ENCODE measurements at regions not wholly inside any gene's neighbourhood (a gene's known extent, or its start where the extent isn't known, plus 50 kb on each side); places are given as distances from the start of the nearest gene placed in this dataset.
"Not testable (repeated sequence)": the region's sequence is repeated elsewhere in the genome, so short reads cannot be mapped to it uniquely, and the experiment has no call there.

- DNase-seq = no peak
Observed at GRCh38 chr20:12847872-12848271, 160.9 kb upstream of the SPTLC3 start.

- no peak for DNase-seq
Observed at GRCh38 chr20:12849225-12849910, 159.4 kb upstream of the SPTLC3 start.

GRCh38 chr20:12857643-12858042, 151.1 kb upstream of the SPTLC3 start:
- DNase-seq = not testable (repeated sequence)

- DNase-seq = no peak
Observed at GRCh38 chr20:12860619-12861247, 148.0 kb upstream of the SPTLC3 start.

GRCh38 chr20:12869669-12870068, 139.1 kb upstream of the SPTLC3 start:
- no peak for DNase-seq

- DNase-seq = no peak
Observed at GRCh38 chr20:12870588-12870987, 138.2 kb upstream of the SPTLC3 start.

GRCh38 chr20:12874933-12875332, 133.8 kb upstream of the SPTLC3 start:
- no peak for DNase-seq

- DNase-seq = no peak
Observed at GRCh38 chr20:12875510-12875909, 133.3 kb upstream of the SPTLC3 start.

- DNase-seq = peak; percentile 31
Observed at GRCh38 chr20:12882832-12883506, 125.8 kb upstream of the SPTLC3 start.

- no peak for DNase-seq
Observed at GRCh38 chr20:12883507-12883885, 125.3 kb upstream of the SPTLC3 start.

GRCh38 chr20:12886618-12887363, 122.0 kb upstream of the SPTLC3 start:
- DNase-seq = no peak

- DNase-seq = no peak
Observed at GRCh38 chr20:12891643-12892042, 117.1 kb upstream of the SPTLC3 start.

GRCh38 chr20:12893019-12893418, 115.8 kb upstream of the SPTLC3 start:
- DNase-seq = no peak

GRCh38 chr20:12893653-12894052, 115.1 kb upstream of the SPTLC3 start:
- no peak for DNase-seq

GRCh38 chr20:12894089-12894488, 114.7 kb upstream of the SPTLC3 start:
- DNase-seq = no peak

GRCh38 chr20:12896180-12896579, 112.6 kb upstream of the SPTLC3 start:
- DNase-seq = no peak

GRCh38 chr20:12902992-12903391, 105.8 kb upstream of the SPTLC3 start:
- DNase-seq = no peak

GRCh38 chr20:12906361-12906760, 102.4 kb upstream of the SPTLC3 start:
- no peak for DNase-seq

GRCh38 chr20:12911372-12911771, 97.4 kb upstream of the SPTLC3 start:
- no peak for DNase-seq

GRCh38 chr20:12913781-12914443, 94.9 kb upstream of the SPTLC3 start:
- DNase-seq = no peak

- DNase-seq = no peak
Observed at GRCh38 chr20:12914804-12915203, 94.0 kb upstream of the SPTLC3 start.

GRCh38 chr20:12916699-12917098, 92.1 kb upstream of the SPTLC3 start:
- DNase-seq = no peak

GRCh38 chr20:12924126-12924525, 84.6 kb upstream of the SPTLC3 start:
- DNase-seq = no peak
